Neuronal stem cell (in vitro differentiated cells): ENCODE measurements at regions not wholly inside any gene's neighbourhood (a gene's known extent, or its start where the extent isn't known, plus 50 kb on each side); places are given as distances from the start of the nearest gene placed in this dataset.

Experiments
- DNase-seq: peaks from one replicate; pipeline ENCODE4 v3.0.0-alpha.2; 2013; ENCODE audit warnings: low spot score
- H2AFZ ChIP-seq: one replicate; pipeline ENCODE4 v1.6.1; 2013; ENCODE audit warnings: mild to moderate bottlenecking, low read length, inconsistent platforms
- H2AK5ac ChIP-seq: 2 replicates; pipeline ENCODE4 v1.6.1; 2013; ENCODE audit warnings: low read depth, mild to moderate bottlenecking, inconsistent platforms, low read length, moderate library complexity, mixed read lengths
- H2BK120ac ChIP-seq: 2 replicates; pipeline ENCODE4 v1.6.1; 2013; ENCODE audit warnings: low read depth, mild to moderate bottlenecking, inconsistent platforms, low read length, moderate library complexity, mixed read lengths
- H2BK12ac ChIP-seq: one replicate; pipeline ENCODE4 v1.6.1; 2013; ENCODE audit warnings: low read length, inconsistent platforms
- H2BK15ac ChIP-seq: 2 replicates; pipeline ENCODE4 v1.6.1; 2013; ENCODE audit warnings: mild to moderate bottlenecking, low read length, inconsistent platforms, mixed read lengths
- H2BK5ac ChIP-seq: one replicate; pipeline ENCODE4 v1.6.1; 2013; ENCODE audit warnings: inconsistent platforms, mild to moderate bottlenecking, low read length, moderate library complexity
- H3K14ac ChIP-seq: one replicate; pipeline ENCODE4 v1.6.1; 2013; ENCODE audit warnings: low read length, inconsistent platforms
- H3K18ac ChIP-seq: 2 replicates; pipeline ENCODE4 v1.6.1; 2013; ENCODE audit warnings: low read length, inconsistent platforms
- H3K23ac ChIP-seq: 2 replicates; pipeline ENCODE4 v1.6.1; 2013; ENCODE audit warnings: low read depth, mild to moderate bottlenecking, mixed read lengths, low read length, inconsistent platforms; ENCODE audit not compliant: poor library complexity
- H3K27ac ChIP-seq: replicated peaks from 3 replicates; pipeline ENCODE4 v1.5.1; 2013; ENCODE audit warnings: low read length, inconsistent platforms
- H3K27me3 ChIP-seq, 3 experiments: 2 replicates each; pipeline ENCODE4 v1.6.1; 2013; ENCODE audit warnings: low read length in 3 of 3, mild to moderate bottlenecking in 2 of 3, inconsistent platforms in 1 of 3, low read depth in 1 of 3, mixed read lengths in 1 of 3, moderate library complexity in 1 of 3; ENCODE audit not compliant: control insufficient read depth in 3 of 3, insufficient read depth in 3 of 3
- H3K36me3 ChIP-seq, 2 donors: replicated peaks in 1 of 2; 2 replicates each; pipeline ENCODE4 v1.6.1; 2013; ENCODE audit warnings: low read length in 2 of 2; ENCODE audit not compliant: control insufficient read depth in 2 of 2, insufficient read depth in 2 of 2
- H3K4ac ChIP-seq: 2 replicates; pipeline ENCODE4 v1.6.1; 2013; ENCODE audit warnings: inconsistent platforms, mild to moderate bottlenecking, low read length, moderate library complexity
- H3K4me1 ChIP-seq, 2 donors: 1 replicate in 1 of 2; 2 replicates in 1 of 2; pipeline ENCODE4 v1.6.1; 2013; ENCODE audit warnings: low read length in 2 of 2, low read depth in 1 of 2; ENCODE audit not compliant: control insufficient read depth in 2 of 2, insufficient read depth in 1 of 2
- H3K4me2 ChIP-seq: one replicate; pipeline ENCODE4 v1.6.1; 2013; ENCODE audit warnings: mild to moderate bottlenecking, low read length, inconsistent platforms; ENCODE audit not compliant: insufficient read depth, poor library complexity, severe bottlenecking
- H3K4me3 ChIP-seq, 2 donors: 2 replicates each; pipeline ENCODE4 v1.5.1; 2013; ENCODE audit warnings: low read length in 2 of 2, mild to moderate bottlenecking in 2 of 2, inconsistent platforms in 1 of 2, moderate library complexity in 1 of 2
- H3K79me1 ChIP-seq: one replicate; pipeline ENCODE4 v1.6.1; 2013; ENCODE audit warnings: low read depth, mild to moderate bottlenecking, inconsistent platforms, low read length, moderate library complexity
- H3K9ac ChIP-seq: one replicate; pipeline ENCODE4 v1.6.1; 2013; ENCODE audit warnings: mild to moderate bottlenecking, low read depth, low read length, inconsistent platforms; ENCODE audit not compliant: poor library complexity
- H3K9me3 ChIP-seq, 2 donors: replicated peaks in 1 of 2; 2 replicates each; pipeline versions ENCODE3 to v1.6.1; 2013; ENCODE audit warnings: low read length in 2 of 2, mild to moderate bottlenecking in 2 of 2, inconsistent platforms in 1 of 2, low read depth in 1 of 2, mixed read lengths in 1 of 2, moderate library complexity in 1 of 2; ENCODE audit not compliant: control insufficient read depth in 2 of 2, insufficient read depth in 1 of 2
- H4K8ac ChIP-seq: one replicate; pipeline ENCODE4 v1.6.1; 2013; ENCODE audit warnings: low read depth, mild to moderate bottlenecking, inconsistent platforms, low read length, moderate library complexity
- H4K91ac ChIP-seq: one replicate; pipeline ENCODE4 v1.6.1; 2013; ENCODE audit warnings: low read length, low read depth, mild to moderate bottlenecking, inconsistent platforms; ENCODE audit not compliant: poor library complexity
- WGBS, 2 donors: extraction: QIAGEN DNeasy Blood & Tissue Kit; methylation state at CpG; one replicate each; pipeline ENCODE4 v1.1.7; 2013; ENCODE audit warnings: missing lambda C conversion rate in 2 of 2, mixed read lengths in 1 of 2; ENCODE audit not compliant: insufficient read length in 2 of 2, insufficient replicate concordance in 1 of 2; ENCODE audit errors: extremely low coverage in 2 of 2; 5-methylcytosine and 5-hydroxymethylcytosine counted together

DNA sequence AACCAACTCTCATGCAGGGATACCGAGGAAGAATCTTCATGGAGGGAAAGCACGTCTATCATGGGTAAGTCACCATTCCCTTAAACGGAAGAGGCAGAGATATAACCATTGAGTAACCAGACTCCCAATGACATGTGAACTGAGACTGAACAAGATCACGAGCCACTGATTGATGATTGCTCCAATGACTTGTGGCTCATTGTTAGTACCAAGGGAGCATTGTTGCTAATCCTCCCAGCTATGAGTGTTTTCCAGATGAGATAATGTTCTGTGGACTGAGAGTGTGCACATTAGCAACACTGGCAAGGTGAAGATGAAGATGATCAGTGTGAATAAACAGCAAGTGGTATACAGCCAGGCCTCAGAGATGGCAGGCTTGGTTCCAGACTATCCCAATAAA, 219.2 kb upstream of the MAP3K1 start:
- Histone ChIP-seq H3K14ac (no peak overlapping the region), H2AK5ac (no peak overlapping the region), H3K79me1 (no peaks in the 10 kb centered on the region), H3K36me3 (no peaks in the 10 kb centered on the region), H3K23ac (no peak overlapping the region), H3K18ac (no peak overlapping the region), H2BK120ac (no peak overlapping the region), H3K4me2 (no peak overlapping the region), H3K27ac (no peak overlapping the region), H4K91ac (no peak overlapping the region), H2BK15ac (no peak overlapping the region), H2AFZ (no peak overlapping the region), H3K4ac (no peak overlapping the region), H3K27me3 (no peaks in the 10 kb centered on the region), H2BK5ac (no peak overlapping the region), H3K9ac (no peak overlapping the region), H3K9me3 (no peaks in the 10 kb centered on the region), H3K4me1 (peaks cover 0 to 16% of the 10 kb centered on the region in 2 donors), H2BK12ac (no peak overlapping the region), H3K4me3 (no peak overlapping the region), H4K8ac (no peak overlapping the region)
- no CpG with 5 or more reads among the region's 4 CpGs for WGBS, 2 donors
- no peak for DNase-seq

DNA sequence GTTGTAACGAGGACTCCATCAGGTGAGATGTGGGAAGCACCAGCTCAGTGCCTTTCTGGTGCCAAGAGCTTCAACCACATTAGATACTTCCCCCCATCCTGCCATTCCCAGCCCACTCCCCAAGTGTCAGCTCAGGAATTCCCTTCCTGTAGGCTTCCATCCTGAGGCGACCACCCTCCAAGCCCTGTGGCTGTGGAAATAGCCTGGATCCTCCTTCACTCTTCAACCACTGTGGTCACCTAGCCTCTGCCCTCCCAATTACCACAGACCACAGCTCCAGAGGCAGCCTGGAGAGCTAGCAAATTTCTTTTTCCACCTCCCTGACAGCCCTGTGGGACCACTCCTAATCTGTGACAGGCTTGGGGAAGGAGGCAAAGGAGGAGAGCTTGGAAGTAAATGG, 219.8 kb upstream of the MAP3K1 start:
- Histone ChIP-seq H2AK5ac (no peak overlapping the region), H3K14ac (no peak overlapping the region), H3K4me1 (peaks cover 0 to 12% of the 10 kb centered on the region in 2 donors), H3K23ac (no peak overlapping the region), H3K4me2 (no peak overlapping the region), H3K18ac (peak overlapping the region; percentile 11), H2BK12ac (no peak overlapping the region), H2BK15ac (no peak overlapping the region), H3K9ac (no peak overlapping the region), H3K4me3 (peak overlapping the region in 1 of 2 donors; percentile 11), H2AFZ (no peak overlapping the region), H4K8ac (no peak overlapping the region), H3K79me1 (no peaks in the 10 kb centered on the region), H3K36me3 (no peaks in the 10 kb centered on the region), H3K27ac (no peak overlapping the region), H4K91ac (no peak overlapping the region), H3K27me3 (no peaks in the 10 kb centered on the region), H3K9me3 (no peaks in the 10 kb centered on the region), H2BK120ac (no peak overlapping the region), H3K4ac (no peak overlapping the region), H2BK5ac (no peak overlapping the region)
- no peak for DNase-seq
- WGBS, 2 donors = no CpG with 5 or more reads among the region's 2 CpGs

DNA sequence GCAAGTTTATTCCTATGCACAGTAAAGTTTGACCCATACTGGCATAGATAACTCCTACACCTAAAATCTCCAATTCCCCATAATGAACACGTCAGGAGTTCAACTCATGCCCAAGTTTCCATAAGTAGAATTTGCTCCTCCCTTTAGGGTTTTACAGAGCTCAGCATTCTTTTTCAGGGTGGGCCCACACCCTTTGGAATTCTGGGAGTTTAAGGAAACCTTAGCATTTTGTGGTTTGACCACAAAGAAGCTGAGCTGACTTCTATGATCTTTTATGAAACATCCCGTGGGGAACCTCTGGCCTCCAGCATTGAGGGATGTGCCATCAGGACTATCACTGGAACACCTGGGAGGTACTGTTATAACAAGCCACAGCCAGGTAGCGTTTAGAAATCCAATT, 220.6 kb upstream of the MAP3K1 start:
- H3K18ac ChIP-seq = no peak overlapping the region
- H3K4me1 ChIP-seq = peaks cover 0 to 6% of the 10 kb centered on the region in 2 donors
- H2AFZ ChIP-seq = no peak overlapping the region
- H2BK15ac ChIP-seq = no peak overlapping the region
- no peak overlapping the region for H3K14ac ChIP-seq
- no CpG with 5 or more reads among the region's 3 CpGs for WGBS, 2 donors
- H3K27me3 ChIP-seq = no peaks in the 10 kb centered on the region
- no peak overlapping the region for H3K4me2 ChIP-seq
- H2BK120ac ChIP-seq = no peak overlapping the region
- no peak overlapping the region for H2AK5ac ChIP-seq
- no peaks in the 10 kb centered on the region for H3K36me3 ChIP-seq
- no peaks in the 10 kb centered on the region for H3K9me3 ChIP-seq
- H3K9ac ChIP-seq = no peak overlapping the region
- no peak overlapping the region for H3K27ac ChIP-seq
- no peak overlapping the region for H3K4ac ChIP-seq
- no peak overlapping the region for H3K23ac ChIP-seq
- no peak overlapping the region for H4K8ac ChIP-seq
- H3K4me3 ChIP-seq = no peak overlapping the region
- no peak overlapping the region for H2BK5ac ChIP-seq
- DNase-seq = no peak
- H2BK12ac ChIP-seq = no peak overlapping the region
- H4K91ac ChIP-seq = no peak overlapping the region
- no peaks in the 10 kb centered on the region for H3K79me1 ChIP-seq

DNA sequence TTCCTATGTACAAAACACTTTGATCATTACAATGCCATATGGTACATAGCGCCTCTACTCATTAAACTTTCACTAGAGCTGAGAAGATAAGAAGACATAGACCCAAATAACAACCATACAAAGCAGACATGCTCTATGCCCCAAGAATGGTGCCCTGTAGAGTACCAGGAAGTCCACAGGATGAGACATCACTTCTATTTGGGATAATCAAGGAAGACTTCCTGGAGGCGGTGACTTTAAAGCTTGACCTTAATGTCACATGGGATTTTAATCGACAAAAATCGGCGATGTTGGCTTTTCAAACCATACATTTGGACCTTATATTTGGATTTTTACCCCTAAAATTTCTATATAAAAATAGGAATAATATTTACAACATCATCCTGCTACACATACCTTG, 224.3 kb upstream of the MAP3K1 start:
- H3K18ac ChIP-seq = no peak overlapping the region
- H4K91ac ChIP-seq = no peak overlapping the region
- H3K27ac ChIP-seq = no peak overlapping the region
- DNase-seq = no peak
- H2BK5ac ChIP-seq = no peak overlapping the region
- no CpG with 5 or more reads among the region's 5 CpGs for WGBS, 2 donors
- H2BK120ac ChIP-seq = no peak overlapping the region
- no peak overlapping the region for H3K23ac ChIP-seq
- no peak overlapping the region for H3K4me3 ChIP-seq
- no peak overlapping the region for H2AFZ ChIP-seq
- H2BK15ac ChIP-seq = no peak overlapping the region
- H4K8ac ChIP-seq = no peak overlapping the region
- H3K27me3 ChIP-seq = no peaks in the 10 kb centered on the region
- H2AK5ac ChIP-seq = no peak overlapping the region
- H3K14ac ChIP-seq = no peak overlapping the region
- H3K4me2 ChIP-seq = no peak overlapping the region
- H3K4me1 ChIP-seq = peaks cover 0 to 24% of the 10 kb centered on the region in 2 donors
- no peaks in the 10 kb centered on the region for H3K79me1 ChIP-seq
- H3K4ac ChIP-seq = no peak overlapping the region
- no peaks in the 10 kb centered on the region for H3K9me3 ChIP-seq
- H3K36me3 ChIP-seq = no peaks in the 10 kb centered on the region
- H2BK12ac ChIP-seq = no peak overlapping the region
- H3K9ac ChIP-seq = no peak overlapping the region
